A673 (cell line): ENCODE measurements at regions not wholly inside any gene's neighbourhood (a gene's known extent, or its start where the extent isn't known, plus 50 kb on each side); places are given as distances from the start of the nearest gene placed in this dataset.
"Not testable (repeated sequence)": the region's sequence is repeated elsewhere in the genome, so short reads cannot be mapped to it uniquely, and the experiment has no call there.

Source experiments
- EZH2 ChIP-seq: fragments of 200-600 bp; sonication (generic); IDR thresholded peaks from 2 replicates; pipeline ENCODE4 v1.6.1; 2017; ENCODE audit warnings: borderline replicate concordance, low read depth, mild to moderate bottlenecking, mixed read lengths, antibody characterized with exemption, low read length; ENCODE audit not compliant: poor library complexity, severe bottlenecking
- TF ChIP-seq, protein P1 (sequence below): fragments of 300-800, 200-600 bp; sonication (generic); conservative IDR thresholded peaks from 2 replicates; pipeline ENCODE4 v1.5.1; 2017; ENCODE audit warnings: low read depth, mild to moderate bottlenecking, antibody characterized with exemption, low read length, moderate library complexity, mixed read lengths

DNA sequence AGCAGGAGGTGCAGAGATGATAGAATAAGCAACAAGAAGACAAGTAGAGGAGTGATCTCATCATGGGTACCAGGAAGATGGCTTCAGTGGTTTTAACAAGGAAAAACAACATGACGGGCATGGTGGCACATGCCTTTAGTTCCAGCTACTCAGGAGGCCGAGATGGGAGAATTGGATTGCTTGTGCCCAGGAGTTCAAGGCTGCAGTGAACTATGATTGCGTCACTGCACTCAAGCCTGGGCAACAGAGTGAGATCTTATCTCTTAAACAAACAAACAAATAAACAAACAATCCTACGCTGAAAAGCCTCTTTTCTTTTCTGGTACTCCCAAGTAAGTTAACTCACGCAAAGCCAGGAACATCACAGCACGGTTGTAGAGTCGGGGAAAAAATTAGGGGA, 102.6 kb upstream of the TRIM77 start:
- TF ChIP-seq, protein P1, sequence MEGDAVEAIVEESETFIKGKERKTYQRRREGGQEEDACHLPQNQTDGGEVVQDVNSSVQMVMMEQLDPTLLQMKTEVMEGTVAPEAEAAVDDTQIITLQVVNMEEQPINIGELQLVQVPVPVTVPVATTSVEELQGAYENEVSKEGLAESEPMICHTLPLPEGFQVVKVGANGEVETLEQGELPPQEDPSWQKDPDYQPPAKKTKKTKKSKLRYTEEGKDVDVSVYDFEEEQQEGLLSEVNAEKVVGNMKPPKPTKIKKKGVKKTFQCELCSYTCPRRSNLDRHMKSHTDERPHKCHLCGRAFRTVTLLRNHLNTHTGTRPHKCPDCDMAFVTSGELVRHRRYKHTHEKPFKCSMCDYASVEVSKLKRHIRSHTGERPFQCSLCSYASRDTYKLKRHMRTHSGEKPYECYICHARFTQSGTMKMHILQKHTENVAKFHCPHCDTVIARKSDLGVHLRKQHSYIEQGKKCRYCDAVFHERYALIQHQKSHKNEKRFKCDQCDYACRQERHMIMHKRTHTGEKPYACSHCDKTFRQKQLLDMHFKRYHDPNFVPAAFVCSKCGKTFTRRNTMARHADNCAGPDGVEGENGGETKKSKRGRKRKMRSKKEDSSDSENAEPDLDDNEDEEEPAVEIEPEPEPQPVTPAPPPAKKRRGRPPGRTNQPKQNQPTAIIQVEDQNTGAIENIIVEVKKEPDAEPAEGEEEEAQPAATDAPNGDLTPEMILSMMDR, result not testable (repeated sequence)
- not testable (repeated sequence) for TF ChIP-seq EZH2
